B cell (primary cell): ENCODE measurements at regions not wholly inside any gene's neighbourhood (a gene's known extent, or its start where the extent isn't known, plus 50 kb on each side); places are given as distances from the start of the nearest gene placed in this dataset.
"Not testable (repeated sequence)": the region's sequence is repeated elsewhere in the genome, so short reads cannot be mapped to it uniquely, and the experiment has no call there.

Experiments
- ATAC-seq: fragments of 200-7000 bp; cut with Tn5 transposase; one replicate; pipeline ENCODE4 v1.10.0; 2021; ENCODE audit warnings: low read depth, mild to moderate bottlenecking, moderate number of reproducible peaks, moderate library complexity
- CTCF ChIA-PET: fragments of 350-600 bp; sonication (Branson Sonifier 250); formaldehyde crosslinking; loops from one replicate; lab custom pipeline; 2021; ENCODE audit warnings: antibody characterized with exemption, inconsistent platforms; lab: Charles Lee
- POLR2A ChIA-PET: fragments of 350-600 bp; sonication (Branson Sonifier 250); formaldehyde crosslinking; loops from one replicate; lab custom pipeline; 2021; ENCODE audit warnings: antibody characterized with exemption; lab: Charles Lee
- DNase-seq: peaks from one replicate; pipeline ENCODE4 v3.0.0; 2013
- H2AFZ ChIP-seq: 2 replicates; pipeline ENCODE4 v1.6.1; 2012; ENCODE audit warnings: mild to moderate bottlenecking, low read depth, low read length; ENCODE audit not compliant: insufficient read depth, poor library complexity, severe bottlenecking
- H3K27ac ChIP-seq, 2 donors: 1 replicate in 1 of 2; 2 replicates in 1 of 2; pipeline ENCODE4 v1.5.1; 2012 to 2013; ENCODE audit warnings: low read length in 2 of 2, mild to moderate bottlenecking in 2 of 2, moderate library complexity in 1 of 2
- H3K27me3 ChIP-seq, 4 experiments: fragments of 200-600 bp in 1 of 4; sonication (generic) in 1 of 4; replicated peaks in 1 of 4; 1 replicate in 2 of 4; 2 replicates in 2 of 4; pipeline versions ENCODE4 v1.6.1 to v1.7.0; 2013 to 2016; ENCODE audit warnings: low read length in 3 of 4, mild to moderate bottlenecking in 2 of 4, mixed read lengths in 1 of 4, moderate library complexity in 1 of 4; ENCODE audit not compliant: insufficient read depth in 4 of 4, control insufficient read depth in 3 of 4; ENCODE audit errors: control extremely low read depth in 1 of 4
- H3K36me3 ChIP-seq, 2 experiments: replicated peaks in 1 of 2; 1 replicate in 1 of 2; 2 replicates in 1 of 2; pipeline versions ENCODE4 v1.6.1 to v1.7.1; 2013; ENCODE audit warnings: low read length in 1 of 2; ENCODE audit not compliant: insufficient read depth in 2 of 2, control insufficient read depth in 1 of 2; ENCODE audit errors: control extremely low read depth in 1 of 2, extremely low read depth in 1 of 2
- H3K4me1 ChIP-seq, 2 donors: fragments of 200-600 bp in 1 of 2; sonication (generic) in 1 of 2; 1 replicate in 1 of 2; 2 replicates in 1 of 2; pipeline versions ENCODE4 v1.5.1 to v1.6.1; 2013 to 2017; ENCODE audit warnings: low read length in 2 of 2; ENCODE audit not compliant: control insufficient read depth in 2 of 2, insufficient read depth in 2 of 2
- H3K4me2 ChIP-seq: replicated peaks from 2 replicates; pipeline ENCODE3; 2012; ENCODE audit warnings: mild to moderate bottlenecking, low read depth, low read length; ENCODE audit not compliant: poor library complexity, severe bottlenecking
- H3K4me3 ChIP-seq, 5 experiments: fragments of 200-600 bp in 1 of 5; sonication (generic) in 1 of 5; 1 replicate in 3 of 5; 2 replicates in 2 of 5; pipeline versions ENCODE4 v1.5.1 to v1.7.0; 2011 to 2016; ENCODE audit warnings: low read length in 4 of 5, mild to moderate bottlenecking in 4 of 5, low read depth in 2 of 5, control low read depth in 1 of 5, moderate library complexity in 1 of 5; ENCODE audit not compliant: insufficient read depth in 1 of 5; ENCODE audit errors: control extremely low read depth in 1 of 5, extremely low read depth in 1 of 5
- H3K79me2 ChIP-seq: fragments of 200-600 bp; sonication (generic); one replicate; pipeline ENCODE4 v1.6.0; 2016; ENCODE audit warnings: low read length; ENCODE audit not compliant: control insufficient read depth, insufficient read depth
- H3K9ac ChIP-seq: fragments of 200-600 bp; sonication (generic); 2 replicates; pipeline ENCODE4 v1.6.1; 2017; ENCODE audit warnings: mild to moderate bottlenecking, low read length, moderate library complexity
- H3K9me3 ChIP-seq, 3 donors: one replicate each; pipeline versions ENCODE4 v1.6.1 to v1.7.1; 2013; ENCODE audit warnings: low read length in 2 of 3; ENCODE audit not compliant: control insufficient read depth in 2 of 3, insufficient read depth in 1 of 3; ENCODE audit errors: control extremely low read depth in 1 of 3
- H4K20me1 ChIP-seq: 2 replicates; pipeline ENCODE4 v1.6.0; 2012; ENCODE audit warnings: mild to moderate bottlenecking, low read length; ENCODE audit not compliant: insufficient read depth, control insufficient read depth, poor library complexity, severe bottlenecking
- H3K27ac Mint-ChIP-seq: one replicate; pipeline ENCODE4 v1.8.0; 2021; ENCODE audit warnings: mixed read lengths
- H3K27me3 Mint-ChIP-seq: one replicate; pipeline ENCODE4 v1.8.0; 2021; ENCODE audit warnings: mixed read lengths
- H3K4me1 Mint-ChIP-seq: one replicate; pipeline ENCODE4 v1.8.0; 2021; ENCODE audit warnings: mixed read lengths
- H3K4me3 Mint-ChIP-seq: one replicate; pipeline ENCODE4 v1.8.0; 2021; ENCODE audit warnings: mixed read lengths
- H3K9me3 Mint-ChIP-seq: one replicate; pipeline ENCODE4 v1.8.0; 2022; ENCODE audit warnings: mixed read lengths; ENCODE audit not compliant: insufficient read depth
- EZH2 ChIP-seq: IDR thresholded peaks from 2 replicates; pipeline ENCODE4 v1.6.1; 2012; ENCODE audit warnings: borderline replicate concordance, low read depth, mild to moderate bottlenecking, moderate library complexity, low read length; ENCODE audit not compliant: insufficient read depth, poor library complexity, severe bottlenecking
- WGBS: methylation state at CpG from one replicate; pipeline ENCODE4 v1.1.5; 2013; ENCODE audit warnings: missing lambda C conversion rate; ENCODE audit not compliant: insufficient coverage; 5-methylcytosine and 5-hydroxymethylcytosine counted together
- intact Hi-C: fragments of 100-400 bp; cut with micrococcal nuclease; formaldehyde crosslinking; loops from one replicate; pipeline ENCODE4 v1.10.0; 2022
- TF ChIP-seq, protein P1 (sequence below): fragments of 200-600 bp; IDR thresholded peaks from one replicate; pipeline ENCODE4 v1.8.0; 2022; ENCODE audit warnings: antibody characterized with exemption, mild to moderate bottlenecking

DNA sequence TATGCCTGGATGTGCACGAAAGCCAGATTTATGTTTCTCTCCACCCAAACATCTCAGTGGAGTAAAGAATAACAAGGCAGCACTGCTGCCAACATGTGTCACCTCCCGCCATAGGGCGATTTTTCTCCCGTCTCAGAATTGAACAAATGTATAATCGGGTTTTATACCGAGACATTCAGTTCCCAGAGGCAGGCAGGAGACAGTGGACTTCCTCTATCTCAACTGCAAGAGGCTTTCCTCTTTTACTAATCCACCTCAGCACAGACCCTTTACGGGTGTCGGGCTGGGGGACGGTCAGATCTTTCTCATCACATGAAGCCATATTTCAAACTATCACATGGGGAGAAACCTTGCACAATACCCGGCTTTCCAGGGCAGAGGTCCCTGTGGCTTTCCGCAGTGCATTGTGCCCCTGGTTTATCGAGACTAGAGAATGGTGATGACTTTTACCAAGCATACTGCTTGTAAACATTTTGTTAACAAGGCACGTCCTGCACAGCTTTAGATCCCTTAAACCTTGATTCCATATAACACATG, 124.2 kb upstream of the ZNF184 start:
- H3K9me3 Mint-ChIP-seq, H4K20me1 ChIP-seq, DNase-seq, POLR2A ChIA-PET, ATAC-seq, H2AFZ ChIP-seq, H3K79me2 ChIP-seq, H3K9ac ChIP-seq, intact Hi-C loops, H3K27ac ChIP-seq, H3K4me3 ChIP-seq, H3K4me2 ChIP-seq, H3K27ac Mint-ChIP-seq, H3K4me1 Mint-ChIP-seq, H3K4me3 Mint-ChIP-seq, H3K36me3 ChIP-seq: not testable (repeated sequence)
- 62% methylated on average over 11 of the region's 13 CpGs for WGBS
- Histone ChIP-seq H3K9me3 (peaks cover 0 to 45% (median 6%) of the 10 kb centered on the region in 3 donors), H3K4me1 (peaks cover 14% of the 10 kb centered on the region in 2 donors), H3K27me3 (peaks cover 0 to 58% (median 44%) of the 10 kb centered on the region in 4 experiments)
- H3K27me3 Mint-ChIP-seq, result peaks cover 47% of the 10 kb centered on the region
- CTCF ChIA-PET, result interaction anchor here (0.6 kb wide), 1 partner anchor 36 kb away, joined by 3 read pairs; no protein-coding TSS in a partner anchor

DNA sequence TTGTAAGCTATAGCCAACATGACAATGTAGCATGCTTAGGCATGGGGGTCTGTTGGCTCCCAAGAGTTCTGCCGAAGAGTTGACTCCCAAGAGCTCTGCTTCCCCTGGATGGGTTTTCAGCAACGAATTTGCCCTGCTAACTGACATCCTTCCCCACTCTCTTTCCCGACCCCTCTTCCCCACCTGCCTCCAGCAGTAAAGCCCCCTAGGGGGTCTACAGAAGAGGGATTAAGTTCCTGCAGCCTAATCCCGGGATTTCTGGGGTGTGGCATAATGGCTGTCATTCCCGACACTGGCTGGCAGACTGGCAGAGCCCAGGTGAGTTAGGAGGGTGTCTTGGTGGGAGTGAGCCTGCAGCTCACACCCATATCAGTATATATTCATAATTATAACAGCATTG, 121.0 kb upstream of the ZNF184 start:
- Mint-ChIP-seq H3K27me3 (peaks cover 38% of the 10 kb centered on the region), H3K4me3 (peak overlapping the region; percentile 2), H3K9me3 (no peaks in the 10 kb centered on the region), H3K27ac (no peak overlapping the region), H3K4me1 (no peaks in the 10 kb centered on the region)
- intact Hi-C loops, result no loop called here
- TF ChIP-seq EZH2, result no peak
- TF ChIP-seq, protein P1, sequence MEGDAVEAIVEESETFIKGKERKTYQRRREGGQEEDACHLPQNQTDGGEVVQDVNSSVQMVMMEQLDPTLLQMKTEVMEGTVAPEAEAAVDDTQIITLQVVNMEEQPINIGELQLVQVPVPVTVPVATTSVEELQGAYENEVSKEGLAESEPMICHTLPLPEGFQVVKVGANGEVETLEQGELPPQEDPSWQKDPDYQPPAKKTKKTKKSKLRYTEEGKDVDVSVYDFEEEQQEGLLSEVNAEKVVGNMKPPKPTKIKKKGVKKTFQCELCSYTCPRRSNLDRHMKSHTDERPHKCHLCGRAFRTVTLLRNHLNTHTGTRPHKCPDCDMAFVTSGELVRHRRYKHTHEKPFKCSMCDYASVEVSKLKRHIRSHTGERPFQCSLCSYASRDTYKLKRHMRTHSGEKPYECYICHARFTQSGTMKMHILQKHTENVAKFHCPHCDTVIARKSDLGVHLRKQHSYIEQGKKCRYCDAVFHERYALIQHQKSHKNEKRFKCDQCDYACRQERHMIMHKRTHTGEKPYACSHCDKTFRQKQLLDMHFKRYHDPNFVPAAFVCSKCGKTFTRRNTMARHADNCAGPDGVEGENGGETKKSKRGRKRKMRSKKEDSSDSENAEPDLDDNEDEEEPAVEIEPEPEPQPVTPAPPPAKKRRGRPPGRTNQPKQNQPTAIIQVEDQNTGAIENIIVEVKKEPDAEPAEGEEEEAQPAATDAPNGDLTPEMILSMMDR, result no peak
- WGBS, result no CpG with 5 or more reads among the region's 5 CpGs
- Histone ChIP-seq H3K4me2 (no peak overlapping the region), H3K4me1 (peaks cover 16 to 20% of the 10 kb centered on the region in 2 donors), H3K27ac (no peak overlapping the region), H2AFZ (no peak overlapping the region), H3K27me3 (peaks cover 0 to 49% (median 43%) of the 10 kb centered on the region in 4 experiments), H4K20me1 (no peaks in the 10 kb centered on the region), H3K9ac (no peak overlapping the region), H3K79me2 (no peaks in the 10 kb centered on the region), H3K9me3 (peaks cover 0 to 28% (median 2%) of the 10 kb centered on the region in 3 donors), H3K4me3 (no peak overlapping the region), H3K36me3 (no peaks in the 10 kb centered on the region)
- CTCF ChIA-PET, result no interaction called here
- POLR2A ChIA-PET, result no interaction called here
- ATAC-seq (no peak), DNase-seq (peak; percentile 8)
